Stomach (tissue), 8 donors: ENCODE measurements at regions not wholly inside any gene's neighbourhood (a gene's known extent, or its start where the extent isn't known, plus 50 kb on each side); places are given as distances from the start of the nearest gene placed in this dataset.

Experiments
- DNase-seq, 2 donors: peaks; one replicate each; pipeline versions ENCODE4 v3.0.0 to v3.0.0-alpha.2; 2013 to 2019
- H3K27ac ChIP-seq, 5 donors: fragments of 200-600 bp in 4 of 5; sonication (generic) in 4 of 5; one replicate each; pipeline ENCODE4 v1.5.1; 2013 to 2019; ENCODE audit warnings: mild to moderate bottlenecking in 1 of 5, moderate library complexity in 1 of 5
- H3K27me3 ChIP-seq, 3 donors: fragments of 200-600 bp; sonication (generic); one replicate each; pipeline ENCODE4 v1.5.1; 2017 to 2019; ENCODE audit warnings: mixed run types in 1 of 3
- H3K36me3 ChIP-seq, 4 donors: fragments of 200-600 bp; sonication (generic); 1 replicate in 3 of 4; 2 replicates in 1 of 4; pipeline ENCODE4 v1.5.1; 2016 to 2019
- H3K4me1 ChIP-seq, 4 donors: fragments of 200-600 bp; sonication (generic); one replicate each; pipeline ENCODE4 v1.5.1; 2016 to 2019
- H3K4me3 ChIP-seq, 4 donors: fragments of 200-600 bp; sonication (generic) in 3 of 4; one replicate each; pipeline ENCODE4 v1.5.1; 2016 to 2019; ENCODE audit warnings: mild to moderate bottlenecking in 1 of 4
- H3K9me3 ChIP-seq, 4 donors: fragments of 200-600 bp; sonication (generic); one replicate each; pipeline ENCODE4 v1.5.1; 2016 to 2019
- CTCF ChIP-seq, 7 experiments: fragments of 450-650 bp in 4 of 7; fragments of 200-600 bp in 3 of 7; sonication (generic) in 3 of 7; IDR thresholded peaks; one replicate each; pipeline ENCODE4 v1.5.1; 2016 to 2019; ENCODE audit warnings: antibody characterized with exemption in 7 of 7, control low read depth in 2 of 7, mild to moderate bottlenecking in 1 of 7
- EP300 ChIP-seq: sonication (generic); formaldehyde crosslinking; IDR thresholded peaks from one replicate; pipeline ENCODE4 v1.6.1; 2017; ENCODE audit warnings: antibody characterized with exemption
- POLR2A ChIP-seq, 4 donors: fragments of 450-650 bp; IDR thresholded peaks; one replicate each; pipeline ENCODE4 v1.6.1; 2016; ENCODE audit warnings: antibody characterized with exemption in 4 of 4, control low read depth in 2 of 4, mild to moderate bottlenecking in 1 of 4, moderate library complexity in 1 of 4
- POLR2AphosphoS5 ChIP-seq, 3 donors: sonication (generic); formaldehyde crosslinking; IDR thresholded peaks; one replicate each; pipeline ENCODE4 v1.6.1; 2016; ENCODE audit warnings: antibody characterized with exemption in 3 of 3
- WGBS, 5 donors: extraction: QIAGEN DNeasy Blood & Tissue Kit in 3 of 5; methylation state at CpG; one replicate each; pipeline versions ENCODE4 v1.1.5 to v1.1.7; 2013 to 2018; 5-methylcytosine and 5-hydroxymethylcytosine counted together
- intact Hi-C: fragments of 100-400 bp; cut with DNase I; formaldehyde crosslinking; loops from one replicate; pipeline ENCODE4 v1.15.1; 2023; ENCODE audit warnings: low total_unique reads
- donor health status: healthy with polysubstance abuse.
- donor health status: Bipolar disorder and iron deficiency.
- donor health status: healthy.

GRCh38 chr18:56240405-56240804 lies 398.0 kb downstream of the TXNL1 start:
- H3K4me1 ChIP-seq, result no peaks in the 10 kb centered on the region
- H3K36me3 ChIP-seq, result no peaks in the 10 kb centered on the region
- H3K27me3 ChIP-seq, result no peaks in the 10 kb centered on the region
- no peak overlapping the region for H3K27ac ChIP-seq
- WGBS, 5 donors, result 83 to 91% (median 87%) methylated on average over 3 of the region's 3 CpGs
- DNase-seq, result no peak
- no peak overlapping the region for H3K4me3 ChIP-seq
- intact Hi-C loops, result no loop called here
- no peaks in the 10 kb centered on the region for H3K9me3 ChIP-seq
- no peak for TF ChIP-seq POLR2AphosphoS5 (IDR thresholded peaks at IDR 0.05)
- no peak for TF ChIP-seq EP300
- TF ChIP-seq CTCF (IDR thresholded peaks at IDR 0.05), result no peak
- no peak for TF ChIP-seq POLR2A (IDR thresholded peaks at IDR 0.05)

DNA sequence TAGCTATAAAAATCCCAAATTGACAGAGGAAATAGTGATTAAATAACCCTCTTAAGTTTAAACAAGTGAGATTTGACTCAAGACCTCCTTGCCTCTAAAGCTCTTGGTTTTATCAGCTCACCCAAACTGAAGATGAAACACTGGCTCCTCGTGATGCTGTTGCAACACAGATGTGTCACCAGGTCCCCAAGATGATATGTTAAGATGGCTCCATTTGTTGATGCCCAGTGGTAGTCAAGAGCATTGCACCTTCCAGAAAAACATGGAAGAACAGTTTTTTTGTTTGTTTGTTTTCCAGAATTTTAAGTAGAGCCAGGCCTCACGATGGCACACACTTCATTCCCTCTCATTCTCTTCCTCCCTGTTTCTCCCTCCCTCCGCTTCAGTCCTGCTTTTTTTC lies 399.8 kb downstream of the TXNL1 start:
- Histone ChIP-seq H3K36me3 (no peaks in the 10 kb centered on the region), H3K9me3 (no peaks in the 10 kb centered on the region), H3K27ac (no peak overlapping the region), H3K4me3 (no peak overlapping the region), H3K27me3 (no peaks in the 10 kb centered on the region), H3K4me1 (no peaks in the 10 kb centered on the region)
- DNase-seq, result no peak
- TF ChIP-seq EP300 (no peak), POLR2AphosphoS5 (IDR thresholded peaks at IDR 0.05) (no peak), POLR2A (IDR thresholded peaks at IDR 0.05) (no peak), CTCF (IDR thresholded peaks at IDR 0.05) (no peak)
- intact Hi-C loops, result no loop called here
- WGBS, 5 donors, result 72 to 89% (median 85%) methylated on average over 3 of the region's 3 CpGs

DNA sequence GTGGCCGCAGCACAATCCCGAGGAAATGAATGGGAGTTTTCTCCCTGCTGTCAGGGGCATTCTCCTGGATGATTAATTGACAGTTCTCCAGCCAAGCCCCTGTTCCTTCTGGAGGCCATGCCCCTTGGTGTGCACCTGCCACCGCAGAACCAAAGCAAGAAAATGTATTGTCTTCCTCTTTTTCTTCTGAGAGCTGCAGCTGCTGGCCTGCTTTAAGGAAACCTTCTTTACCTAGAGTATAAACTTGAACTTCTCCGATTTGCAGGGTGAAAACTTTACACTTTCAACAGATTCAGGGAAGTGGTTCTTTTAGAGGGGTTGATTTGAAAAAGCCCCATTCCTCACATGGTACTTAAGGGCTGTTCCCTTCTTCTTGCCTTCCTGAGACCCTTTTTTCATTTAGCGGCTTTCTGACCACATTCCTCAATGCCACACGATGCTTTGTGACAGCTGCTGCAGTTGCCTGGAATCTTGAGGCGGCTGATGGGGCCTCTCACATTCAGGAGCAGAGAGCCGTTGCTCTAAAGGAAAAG lies 402.8 kb downstream of the TXNL1 start:
- Histone ChIP-seq H3K9me3 (peaks cover 0 to 5% (median 2%) of the 10 kb centered on the region in 4 donors), H3K27me3 (no peaks in the 10 kb centered on the region), H3K27ac (no peak overlapping the region), H3K36me3 (no peaks in the 10 kb centered on the region), H3K4me1 (no peaks in the 10 kb centered on the region), H3K4me3 (no peak overlapping the region)
- intact Hi-C loops, result no loop called here
- DNase-seq, result peak in 1 of 2 donors; percentile 30
- WGBS, 5 donors, result 30 to 43% (median 32%) methylated on average over 8 of the region's 8 CpGs
- no peak for TF ChIP-seq POLR2A (IDR thresholded peaks at IDR 0.05)
- TF ChIP-seq POLR2AphosphoS5 (IDR thresholded peaks at IDR 0.05), result no peak
- no peak for TF ChIP-seq EP300
- TF ChIP-seq CTCF (IDR thresholded peaks at IDR 0.05), result no peak

DNA sequence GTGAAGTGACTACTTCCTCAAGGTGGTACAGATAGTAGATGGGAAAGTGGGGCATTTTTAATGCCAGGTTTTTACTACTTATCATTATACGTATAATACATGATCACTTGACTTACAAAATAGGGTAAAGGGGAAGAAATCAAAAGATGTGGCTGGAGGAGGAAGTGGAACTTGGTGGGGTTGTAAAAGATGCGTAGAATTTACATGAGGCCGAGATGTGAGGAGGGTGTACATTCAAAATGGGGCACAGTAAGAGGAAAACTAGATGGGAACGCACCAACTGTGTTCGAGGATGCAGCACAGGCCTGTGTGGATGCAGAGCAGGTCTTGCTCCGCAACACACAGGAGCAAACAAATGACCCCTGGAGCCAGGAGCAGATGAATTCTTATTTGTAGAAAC lies 403.3 kb downstream of the TXNL1 start:
- H3K4me1 ChIP-seq, result no peaks in the 10 kb centered on the region
- no peaks in the 10 kb centered on the region for H3K27me3 ChIP-seq
- intact Hi-C loops, result no loop called here
- no peak for TF ChIP-seq EP300
- no peak for TF ChIP-seq CTCF (IDR thresholded peaks at IDR 0.05)
- no peak for TF ChIP-seq POLR2A (IDR thresholded peaks at IDR 0.05)
- TF ChIP-seq POLR2AphosphoS5 (IDR thresholded peaks at IDR 0.05), result no peak
- 59 to 79% (median 66%) methylated on average over 6 of the region's 6 CpGs for WGBS, 5 donors
- peaks cover 0 to 6% (median 2%) of the 10 kb centered on the region in 4 donors for H3K9me3 ChIP-seq
- H3K27ac ChIP-seq, result no peak overlapping the region
- no peak overlapping the region for H3K4me3 ChIP-seq
- no peaks in the 10 kb centered on the region for H3K36me3 ChIP-seq
- DNase-seq, result no peak
